CD4-positive, alpha-beta memory T cell (primary cell): ENCODE measurements at regions not wholly inside any gene's neighbourhood (a gene's known extent, or its start where the extent isn't known, plus 50 kb on each side); places are given as distances from the start of the nearest gene placed in this dataset.

Experiments used
- CTCF ChIA-PET: fragments of 350-600 bp; sonication (Branson Sonifier 250); formaldehyde crosslinking; loops from one replicate; lab custom pipeline; 2021; ENCODE audit warnings: inconsistent platforms; ENCODE audit not compliant: partially characterized antibody; lab: Charles Lee
- POLR2A ChIA-PET: fragments of 350-600 bp; sonication (Branson Sonifier 250); formaldehyde crosslinking; loops from one replicate; lab custom pipeline; 2021; ENCODE audit not compliant: partially characterized antibody; lab: Charles Lee
- DNase-seq, 5 donors: peaks; one replicate each; pipeline versions ENCODE4 v3.0.0 to v3.0.0-alpha.2; 2020 to 2022; ENCODE audit warnings: mixed read lengths in 1 of 5
- H3K27ac ChIP-seq: one replicate; pipeline ENCODE4 v1.7.0; 2013; ENCODE audit warnings: low read depth, low read length
- H3K27me3 ChIP-seq: 2 replicates; pipeline ENCODE4 v1.7.0; 2013; ENCODE audit warnings: mild to moderate bottlenecking, low read length, moderate library complexity; ENCODE audit not compliant: insufficient read depth
- H3K36me3 ChIP-seq: 2 replicates; pipeline ENCODE4 v1.7.0; 2013; ENCODE audit warnings: mild to moderate bottlenecking, low read length, moderate library complexity; ENCODE audit not compliant: insufficient read depth
- H3K4me1 ChIP-seq: 2 replicates; pipeline ENCODE4 v1.7.0; 2013; ENCODE audit warnings: mild to moderate bottlenecking, low read length, moderate library complexity; ENCODE audit not compliant: insufficient read depth
- H3K4me3 ChIP-seq, 2 donors: one replicate each; pipeline ENCODE4 v1.7.0; 2013; ENCODE audit warnings: low read length in 2 of 2, mild to moderate bottlenecking in 1 of 2
- H3K9me3 ChIP-seq, 2 donors: one replicate each; pipeline ENCODE4 v1.7.0; 2013; ENCODE audit warnings: low read length in 2 of 2, control low read depth in 1 of 2; ENCODE audit not compliant: control insufficient read depth in 1 of 2
- H3K27ac Mint-ChIP-seq, 7 donors: one replicate each; pipeline ENCODE4 v1.8.0; 2020 to 2021; ENCODE audit warnings: mixed read lengths in 7 of 7, mild to moderate bottlenecking in 6 of 7, inconsistent platforms in 3 of 7, moderate library complexity in 3 of 7
- H3K27me3 Mint-ChIP-seq, 2 donors: one replicate each; pipeline ENCODE4 v1.8.0; 2020 to 2021; ENCODE audit warnings: mixed read lengths in 2 of 2
- H3K36me3 Mint-ChIP-seq, 2 donors: one replicate each; pipeline ENCODE4 v1.8.0; 2020 to 2021; ENCODE audit warnings: mixed read lengths in 2 of 2, inconsistent platforms in 1 of 2, mild to moderate bottlenecking in 1 of 2
- H3K4me1 Mint-ChIP-seq, 4 donors: one replicate each; pipeline ENCODE4 v1.8.0; 2020 to 2021; ENCODE audit warnings: mixed read lengths in 4 of 4, mild to moderate bottlenecking in 1 of 4
- H3K4me3 Mint-ChIP-seq, 8 donors: one replicate each; pipeline ENCODE4 v1.8.0; 2020 to 2021; ENCODE audit warnings: mixed read lengths in 8 of 8, mild to moderate bottlenecking in 7 of 8, moderate library complexity in 6 of 8, inconsistent platforms in 3 of 8
- H3K9me3 Mint-ChIP-seq, 8 donors: one replicate each; pipeline ENCODE4 v1.8.0; 2020 to 2021; ENCODE audit warnings: mixed read lengths in 8 of 8, mild to moderate bottlenecking in 5 of 8, inconsistent platforms in 3 of 8, moderate library complexity in 1 of 8
- intact Hi-C: fragments of 100-400 bp; cut with micrococcal nuclease; formaldehyde crosslinking; loops from one replicate; pipeline ENCODE4 v1.15.1; 2023

- CTCF ChIA-PET, result no interaction called here
- Histone ChIP-seq H3K9me3 (no peaks in the 10 kb centered on the region), H3K4me3 (no peak overlapping the region), H3K4me1 (no peaks in the 10 kb centered on the region), H3K36me3 (no peaks in the 10 kb centered on the region), H3K27me3 (no peaks in the 10 kb centered on the region), H3K27ac (no peak overlapping the region)
- no peaks in the 10 kb centered on the region for H3K36me3 Mint-ChIP-seq
- POLR2A ChIA-PET, result no interaction called here
- peaks cover 3 to 32% (median 7%) of the 10 kb centered on the region in 8 donors for H3K9me3 Mint-ChIP-seq
- H3K27me3 Mint-ChIP-seq, result no peaks in the 10 kb centered on the region
- intact Hi-C loops, result no loop called here
- no peak for DNase-seq
- no peak overlapping the region for H3K27ac Mint-ChIP-seq
- no peak overlapping the region for H3K4me3 Mint-ChIP-seq
- no peaks in the 10 kb centered on the region for H3K4me1 Mint-ChIP-seq
These were observed 1543.6 kb upstream of the MIR17HG start for GRCh38 chr13:89803839-89804238.

GRCh38 chr13:89806594-89806993 lies 1540.9 kb upstream of the MIR17HG start:
- H3K4me1 Mint-ChIP-seq, result no peaks in the 10 kb centered on the region

GRCh38 chr13:89812856-89813255 lies 1534.6 kb upstream of the MIR17HG start:
- CTCF ChIA-PET, result no interaction called here
- H3K36me3 ChIP-seq, result no peaks in the 10 kb centered on the region
- H3K27me3 ChIP-seq, result no peaks in the 10 kb centered on the region

More at GRCh38 chr13:89806594-89806993, 1540.9 kb upstream of the MIR17HG start:
- no peaks in the 10 kb centered on the region for H3K27me3 ChIP-seq
- no peaks in the 10 kb centered on the region for H3K9me3 ChIP-seq
- H3K27ac ChIP-seq, result no peak overlapping the region
- ChIA-PET POLR2A (no interaction called here), CTCF (no interaction called here)
- Mint-ChIP-seq H3K4me3 (no peak overlapping the region), H3K27ac (no peak overlapping the region), H3K27me3 (no peaks in the 10 kb centered on the region), H3K36me3 (no peaks in the 10 kb centered on the region), H3K9me3 (peaks cover 4 to 32% (median 7%) of the 10 kb centered on the region in 8 donors)
- no peak for DNase-seq
- no peaks in the 10 kb centered on the region for H3K4me1 ChIP-seq
- no peak overlapping the region for H3K4me3 ChIP-seq
- intact Hi-C loops, result no loop called here
- H3K36me3 ChIP-seq, result no peaks in the 10 kb centered on the region

GRCh38 chr13:89816404-89816803 lies 1531.1 kb upstream of the MIR17HG start:
- Histone ChIP-seq H3K4me3 (no peak overlapping the region), H3K9me3 (no peaks in the 10 kb centered on the region), H3K4me1 (no peaks in the 10 kb centered on the region), H3K27me3 (no peaks in the 10 kb centered on the region), H3K36me3 (no peaks in the 10 kb centered on the region), H3K27ac (no peak overlapping the region)
- Mint-ChIP-seq H3K4me3 (no peak overlapping the region), H3K36me3 (no peaks in the 10 kb centered on the region), H3K9me3 (peaks cover 2 to 23% (median 9%) of the 10 kb centered on the region in 8 donors), H3K4me1 (no peaks in the 10 kb centered on the region), H3K27ac (no peak overlapping the region), H3K27me3 (no peaks in the 10 kb centered on the region)
- POLR2A ChIA-PET, result no interaction called here
- no peak for DNase-seq
- CTCF ChIA-PET, result no interaction called here
- intact Hi-C loops, result no loop called here

More at GRCh38 chr13:89812856-89813255, 1534.6 kb upstream of the MIR17HG start:
- Mint-ChIP-seq H3K27me3 (no peaks in the 10 kb centered on the region), H3K9me3 (peaks cover 0 to 16% (median 8%) of the 10 kb centered on the region in 8 donors), H3K36me3 (no peaks in the 10 kb centered on the region), H3K27ac (no peak overlapping the region), H3K4me3 (no peak overlapping the region), H3K4me1 (no peaks in the 10 kb centered on the region)
- H3K4me1 ChIP-seq, result no peaks in the 10 kb centered on the region
- no peak overlapping the region for H3K4me3 ChIP-seq
- no peak overlapping the region for H3K27ac ChIP-seq
- POLR2A ChIA-PET, result no interaction called here
- no peaks in the 10 kb centered on the region for H3K9me3 ChIP-seq
- DNase-seq, result no peak
- intact Hi-C loops, result no loop called here

- H3K27me3 Mint-ChIP-seq, result no peaks in the 10 kb centered on the region
- H3K27ac ChIP-seq, result no peak overlapping the region
- H3K36me3 ChIP-seq, result no peaks in the 10 kb centered on the region
- no peak overlapping the region for H3K27ac Mint-ChIP-seq
- peaks cover 0 to 14% (median 6%) of the 10 kb centered on the region in 8 donors for H3K9me3 Mint-ChIP-seq
- H3K4me3 ChIP-seq, result no peak overlapping the region
- DNase-seq, result no peak
- no peaks in the 10 kb centered on the region for H3K4me1 Mint-ChIP-seq
- no peak overlapping the region for H3K4me3 Mint-ChIP-seq
- ChIA-PET CTCF (no interaction called here), POLR2A (no interaction called here)
- H3K36me3 Mint-ChIP-seq, result no peaks in the 10 kb centered on the region
- intact Hi-C loops, result no loop called here
- H3K9me3 ChIP-seq, result no peaks in the 10 kb centered on the region
- no peaks in the 10 kb centered on the region for H3K27me3 ChIP-seq
- no peaks in the 10 kb centered on the region for H3K4me1 ChIP-seq
These were observed 1525.0 kb upstream of the MIR17HG start for GRCh38 chr13:89822467-89822866.

GRCh38 chr13:89827552-89827951 lies 1519.9 kb upstream of the MIR17HG start:
- Mint-ChIP-seq H3K9me3 (peaks cover 0 to 7% (median 2%) of the 10 kb centered on the region in 8 donors), H3K27me3 (no peaks in the 10 kb centered on the region), H3K4me3 (no peak overlapping the region), H3K27ac (no peak overlapping the region), H3K36me3 (no peaks in the 10 kb centered on the region), H3K4me1 (no peaks in the 10 kb centered on the region)
- H3K36me3 ChIP-seq, result no peaks in the 10 kb centered on the region
- H3K9me3 ChIP-seq, result no peaks in the 10 kb centered on the region
- CTCF ChIA-PET, result no interaction called here
- no peaks in the 10 kb centered on the region for H3K4me1 ChIP-seq
- H3K4me3 ChIP-seq, result no peak overlapping the region
- no peak for DNase-seq
- POLR2A ChIA-PET, result no interaction called here
- no peak overlapping the region for H3K27ac ChIP-seq
- intact Hi-C loops, result no loop called here
- no peaks in the 10 kb centered on the region for H3K27me3 ChIP-seq

- intact Hi-C loops, result no loop called here
- H3K9me3 Mint-ChIP-seq, result peaks cover 0 to 7% (median 2%) of the 10 kb centered on the region in 8 donors
- no peak overlapping the region for H3K27ac Mint-ChIP-seq
- DNase-seq, result no peak
- H3K4me3 Mint-ChIP-seq, result no peak overlapping the region
- ChIA-PET CTCF (no interaction called here), POLR2A (no interaction called here)
- no peaks in the 10 kb centered on the region for H3K36me3 Mint-ChIP-seq
- H3K4me1 Mint-ChIP-seq, result no peaks in the 10 kb centered on the region
- H3K27ac ChIP-seq, result no peak overlapping the region
- H3K4me1 ChIP-seq, result no peaks in the 10 kb centered on the region
- H3K4me3 ChIP-seq, result no peak overlapping the region
- no peaks in the 10 kb centered on the region for H3K27me3 ChIP-seq
- no peaks in the 10 kb centered on the region for H3K36me3 ChIP-seq
- H3K9me3 ChIP-seq, result no peaks in the 10 kb centered on the region
- no peaks in the 10 kb centered on the region for H3K27me3 Mint-ChIP-seq
These were observed 1519.0 kb upstream of the MIR17HG start for GRCh38 chr13:89828506-89828905.

- no peaks in the 10 kb centered on the region for H3K36me3 Mint-ChIP-seq
- no peak overlapping the region for H3K27ac ChIP-seq
- no peaks in the 10 kb centered on the region for H3K4me1 Mint-ChIP-seq
- H3K4me3 Mint-ChIP-seq, result no peak overlapping the region
- H3K4me1 ChIP-seq, result no peaks in the 10 kb centered on the region
- H3K9me3 ChIP-seq, result no peaks in the 10 kb centered on the region
- intact Hi-C loops, result no loop called here
- H3K27me3 ChIP-seq, result no peaks in the 10 kb centered on the region
- no peaks in the 10 kb centered on the region for H3K36me3 ChIP-seq
- no peak for DNase-seq
- no peaks in the 10 kb centered on the region for H3K27me3 Mint-ChIP-seq
- no peak overlapping the region for H3K4me3 ChIP-seq
- peaks cover 0 to 6% (median 3%) of the 10 kb centered on the region in 8 donors for H3K9me3 Mint-ChIP-seq
- ChIA-PET CTCF (no interaction called here), POLR2A (no interaction called here)
- no peak overlapping the region for H3K27ac Mint-ChIP-seq
These were observed 1516.3 kb upstream of the MIR17HG start for GRCh38 chr13:89831157-89831556.
